ENCODE measurements at regions not wholly inside any gene's neighbourhood (a gene's known extent, or its start where the extent isn't known, plus 50 kb on each side); places are given as distances from the start of the nearest gene placed in this dataset.

GRCh38 chr2:154620471-154620870, 78.0 kb upstream of the KCNJ3 start (continued):
- no peak for TF ChIP-seq CGGBP1 (CRISPR knock-in tag; IDR thresholded peaks at IDR 0.05)

GRCh38 chr2:154623819-154624218, 74.7 kb upstream of the KCNJ3 start:
- FAIRE-seq, result no peak
- ATAC-seq, result no peak
- CTCF ChIA-PET (ENCODE audit: low intra/inter-chr PET ratio), result interaction anchor here (0.5 kb wide), 1 partner anchor 1878 kb away, joined by 4 read pairs; no protein-coding TSS in a partner anchor
- TF ChIP-seq PCBP1 (IDR thresholded peaks at IDR 0.05; ENCODE audit: low read depth, low read length, poor library complexity, severe bottlenecking) (no peak), RBBP5 (IDR thresholded peaks at IDR 0.05; ENCODE audit: borderline replicate concordance, insufficient read depth, low read length, poor library complexity, severe bottlenecking) (no peak), MYNN (IDR thresholded peaks at IDR 0.05) (no peak), MYNN (CRISPR knock-in tag; IDR thresholded peaks at IDR 0.05) (no peak), ZBED1 (IDR thresholded peaks at IDR 0.05) (no peak), FOXK1 (CRISPR knock-in tag; IDR thresholded peaks at IDR 0.05; ENCODE audit: borderline replicate concordance) (no peak), RAD21 (CRISPR knock-in tag; conservative IDR thresholded peaks at IDR 0.05 in 1 of 2, IDR thresholded peaks at IDR 0.05 in 1 of 2) (peak; percentile 14 to 31; a peak in 1 of 4 replicates), CTCF (IDR thresholded peaks at IDR 0.05 in 2 of 3, conservative IDR thresholded peaks at IDR 0.05 in 1 of 3; ENCODE audit: insufficient read depth in 2 of 3, low read depth in 1 of 3, low read length in 3 of 3) (peak in 2 of 3 experiments; percentile 24 to 33; a peak in 1 of 6 replicates), TCF7L2 (IDR thresholded peaks at IDR 0.05; ENCODE audit: low read depth, low read length) (no peak), OTX1 (CRISPR knock-in tag; IDR thresholded peaks at IDR 0.05) (no peak), CSDE1 (IDR thresholded peaks at IDR 0.05) (no peak), MCM5 (IDR thresholded peaks at IDR 0.05; ENCODE audit: low read depth) (no peak), HNRNPUL1 (IDR thresholded peaks at IDR 0.05; ENCODE audit: low read length) (no peak), FIP1L1 (IDR thresholded peaks at IDR 0.05; ENCODE audit: low read depth, low read length, poor library complexity, severe bottlenecking) (no peak), JUNB (CRISPR knock-in tag; conservative IDR thresholded peaks at IDR 0.05) (no peak)
- no peaks in the 10 kb centered on the region for H3K4me1 ChIP-seq (replicated peaks in 1 of 2; ENCODE audit: control insufficient read depth in 2 of 2, insufficient read depth in 2 of 2, low read length in 2 of 2)
- POLR2A ChIA-PET, result no interaction called here
- in situ Hi-C loops (cut with MboI) (no loop called here), intact Hi-C loops (cut with micrococcal nuclease) (no loop called here)
- no TSS peak for BruUV-seq (replicated peaks)
- H3K4me2 ChIP-seq (ENCODE audit: insufficient read depth, low read length), result no peak overlapping the region
- WGBS (ENCODE audit: insufficient coverage, low coverage, missing lambda C conversion rate), result 2% methylated on average over 3 of the region's 3 CpGs
- H3K36me3 ChIP-seq (ENCODE audit: control insufficient read depth, insufficient read depth, low read length), result no peaks in the 10 kb centered on the region
- H3K4me3 ChIP-seq, result no peak overlapping the region
- no peak overlapping the region for H3K27ac ChIP-seq (ENCODE audit: extremely low read depth, low read depth, low read length)
- H4K20me1 ChIP-seq (replicated peaks; ENCODE audit: control insufficient read depth, insufficient read depth, low read length), result no peaks in the 10 kb centered on the region
- no peaks in the 10 kb centered on the region for H3K27me3 ChIP-seq (ENCODE audit: control insufficient read depth in 2 of 2, insufficient read depth in 2 of 2, low read length in 2 of 2)
- DNase-seq (ENCODE audit: extremely low read depth in 1 of 4, low spot score in 3 of 4), result peak in 1 of 4 experiments; percentile 12
- H3K9me3 ChIP-seq (replicated peaks; ENCODE audit: control insufficient read depth, insufficient read depth, low read depth, low read length), result no peaks in the 10 kb centered on the region; the same call in 1 of the 2 replicates
- no peaks in the 10 kb centered on the region for H3K79me2 ChIP-seq (ENCODE audit: control insufficient read depth, insufficient read depth, low read length)
- H2AFZ ChIP-seq (ENCODE audit: low read depth, low read length), result no peak overlapping the region
- no peaks in the 10 kb centered on the region for H3K9me1 ChIP-seq (ENCODE audit: control insufficient read depth, insufficient read depth, low read length)
- H3K9ac ChIP-seq (ENCODE audit: insufficient read depth in 1 of 2, low read depth in 2 of 2, low read length in 2 of 2), result no peak overlapping the region

Measured in K562 (cell line).